ENCODE measurements at regions not wholly inside any gene's neighbourhood (a gene's known extent, or its start where the extent isn't known, plus 50 kb on each side); places are given as distances from the start of the nearest gene placed in this dataset.

DNA sequence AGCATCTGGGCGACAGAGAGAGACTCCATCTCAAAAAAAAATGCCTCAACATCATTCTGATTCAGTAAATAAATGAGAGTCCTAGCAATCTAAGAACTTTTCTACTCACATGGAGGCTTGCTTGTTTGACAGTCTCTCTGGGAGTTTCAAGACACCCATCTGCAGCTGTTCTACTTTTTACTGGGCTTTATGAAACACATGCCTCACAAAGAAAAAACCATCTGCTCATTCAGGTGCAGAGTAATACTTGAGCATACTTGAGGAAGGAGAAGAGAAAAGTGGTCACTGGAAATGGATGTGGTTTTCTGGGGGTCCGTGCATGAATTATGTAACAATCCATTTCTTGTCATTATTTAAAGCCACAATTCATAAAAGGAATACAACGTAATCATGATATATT is 87.1 kb upstream of the DDX53 start:
- no peaks in the 10 kb centered on the region for H3K27me3 ChIP-seq (ENCODE audit: control insufficient read depth, insufficient read depth, low read length)
- no peak overlapping the region for H3K4me3 ChIP-seq (replicated peaks in 1 of 4; ENCODE audit: control extremely low read depth in 1 of 4, insufficient read depth in 1 of 4, low read depth in 3 of 4, low read length in 4 of 4)
- H3K9me3 ChIP-seq (ENCODE audit: control insufficient read depth, insufficient read depth, low read depth, low read length): no peaks in the 10 kb centered on the region
- H2AFZ ChIP-seq (ENCODE audit: low read length): no peak overlapping the region
- no peaks in the 10 kb centered on the region for H3K4me1 ChIP-seq (ENCODE audit: control insufficient read depth, extremely low read depth, insufficient read depth, low read length)
- H3K9ac ChIP-seq (ENCODE audit: insufficient read depth, low read length): no peak overlapping the region
- H3K36me3 ChIP-seq (ENCODE audit: control insufficient read depth, insufficient read depth, low read length): no peaks in the 10 kb centered on the region
- DNase-seq (ENCODE audit: low read depth in 2 of 2): no peak
- no peak overlapping the region for H3K4me2 ChIP-seq (ENCODE audit: extremely low read depth, insufficient read depth, low read length)
- TF ChIP-seq EZH2 (IDR thresholded peaks at IDR 0.05; ENCODE audit: low read length, missing control alignments): no peak
- TF ChIP-seq CTCF (conservative IDR thresholded peaks at IDR 0.05 in 1 of 2, IDR thresholded peaks at IDR 0.05 in 1 of 2; ENCODE audit: low read depth in 1 of 2, low read length in 2 of 2): no peak
- no peaks in the 10 kb centered on the region for H3K79me2 ChIP-seq (ENCODE audit: control insufficient read depth, insufficient read depth, low read length)
- no peaks in the 10 kb centered on the region for H4K20me1 ChIP-seq (ENCODE audit: control insufficient read depth, extremely low read depth, insufficient read depth, low read length)
- H3K27ac ChIP-seq (ENCODE audit: insufficient read depth, low read length): no peak overlapping the region

DNA sequence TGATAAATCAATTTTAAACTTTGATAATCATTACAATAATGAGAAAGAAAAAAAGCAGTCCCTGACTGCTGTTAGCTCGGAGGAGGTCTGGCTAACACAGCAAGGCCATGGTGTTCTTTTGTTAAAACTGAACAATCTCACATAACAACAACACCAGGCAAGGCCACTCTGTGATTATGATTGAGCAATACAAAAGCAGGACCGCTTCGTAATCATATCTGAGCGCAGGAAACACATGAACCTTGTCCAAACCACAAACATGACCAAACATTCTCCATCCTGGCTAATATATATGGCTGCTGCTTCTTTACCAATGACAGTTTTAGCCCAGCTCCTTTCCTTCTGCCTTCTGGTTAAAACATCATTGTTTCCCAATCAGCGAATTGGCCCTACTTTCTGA is 76.8 kb upstream of the DDX53 start:
- Histone ChIP-seq H3K79me2 (ENCODE audit: control insufficient read depth, insufficient read depth, low read length) (no peaks in the 10 kb centered on the region), H4K20me1 (ENCODE audit: control insufficient read depth, extremely low read depth, insufficient read depth, low read length) (no peaks in the 10 kb centered on the region), H3K9ac (ENCODE audit: insufficient read depth, low read length) (no peak overlapping the region), H3K4me2 (ENCODE audit: extremely low read depth, insufficient read depth, low read length) (no peak overlapping the region), H3K36me3 (ENCODE audit: control insufficient read depth, insufficient read depth, low read length) (no peaks in the 10 kb centered on the region), H3K4me3 (replicated peaks in 1 of 4; ENCODE audit: control extremely low read depth in 1 of 4, insufficient read depth in 1 of 4, low read depth in 3 of 4, low read length in 4 of 4) (no peak overlapping the region), H3K27ac (ENCODE audit: insufficient read depth, low read length) (no peak overlapping the region), H2AFZ (ENCODE audit: low read length) (no peak overlapping the region), H3K9me3 (ENCODE audit: control insufficient read depth, insufficient read depth, low read depth, low read length) (no peaks in the 10 kb centered on the region), H3K27me3 (ENCODE audit: control insufficient read depth, insufficient read depth, low read length) (no peaks in the 10 kb centered on the region), H3K4me1 (ENCODE audit: control insufficient read depth, extremely low read depth, insufficient read depth, low read length) (no peaks in the 10 kb centered on the region)
- no peak for TF ChIP-seq EZH2 (IDR thresholded peaks at IDR 0.05; ENCODE audit: low read length, missing control alignments)
- DNase-seq (ENCODE audit: low read depth in 2 of 2): peak; percentile 69 to 88

- no peak overlapping the region for H3K27ac ChIP-seq (ENCODE audit: insufficient read depth, low read length)
- H3K4me1 ChIP-seq (ENCODE audit: control insufficient read depth, extremely low read depth, insufficient read depth, low read length): no peaks in the 10 kb centered on the region
- no peak overlapping the region for H3K4me2 ChIP-seq (ENCODE audit: extremely low read depth, insufficient read depth, low read length)
- no peak overlapping the region for H3K9ac ChIP-seq (ENCODE audit: insufficient read depth, low read length)
- H4K20me1 ChIP-seq (ENCODE audit: control insufficient read depth, extremely low read depth, insufficient read depth, low read length): no peaks in the 10 kb centered on the region
- H3K79me2 ChIP-seq (ENCODE audit: control insufficient read depth, insufficient read depth, low read length): no peaks in the 10 kb centered on the region
- TF ChIP-seq EZH2 (IDR thresholded peaks at IDR 0.05; ENCODE audit: low read length, missing control alignments): no peak
- TF ChIP-seq CTCF (conservative IDR thresholded peaks at IDR 0.05 in 1 of 2, IDR thresholded peaks at IDR 0.05 in 1 of 2; ENCODE audit: low read depth in 1 of 2, low read length in 2 of 2): no peak
- no peaks in the 10 kb centered on the region for H3K9me3 ChIP-seq (ENCODE audit: control insufficient read depth, insufficient read depth, low read depth, low read length)
- no peaks in the 10 kb centered on the region for H3K27me3 ChIP-seq (ENCODE audit: control insufficient read depth, insufficient read depth, low read length)
- no peak overlapping the region for H3K4me3 ChIP-seq (replicated peaks in 1 of 4; ENCODE audit: control extremely low read depth in 1 of 4, insufficient read depth in 1 of 4, low read depth in 3 of 4, low read length in 4 of 4)
- no peak for DNase-seq (ENCODE audit: low read depth in 2 of 2)
- no peaks in the 10 kb centered on the region for H3K36me3 ChIP-seq (ENCODE audit: control insufficient read depth, insufficient read depth, low read length)
- H2AFZ ChIP-seq (ENCODE audit: low read length): no peak overlapping the region
These were observed 65.1 kb upstream of the DDX53 start for GRCh38 chrX:22934640-22935039.

All from fibroblast of lung (primary cell).